Gastrocnemius medialis (tissue), 4 donors: ENCODE measurements at regions not wholly inside any gene's neighbourhood (a gene's known extent, or its start where the extent isn't known, plus 50 kb on each side); places are given as distances from the start of the nearest gene placed in this dataset.

Experiments used
- ATAC-seq, 2 donors: fragments of 150-250 bp; one replicate each; pipeline ENCODE4 v1.9.1; 2016
- DNase-seq, 2 donors: peaks; one replicate each; pipeline ENCODE4 v3.0.0-alpha.2; 2019
- H3K27ac ChIP-seq, 4 donors: fragments of 200-600 bp; sonication (generic); 1 replicate in 1 of 4; 2 replicates in 3 of 4; pipeline ENCODE4 v1.5.1; 2016 to 2018; ENCODE audit warnings: mild to moderate bottlenecking in 2 of 4, moderate library complexity in 1 of 4
- H3K27me3 ChIP-seq, 3 donors: fragments of 200-600 bp; sonication (generic) in 2 of 3; 1 replicate in 1 of 3; 2 replicates in 2 of 3; pipeline versions ENCODE4 v1.5.1 to v1.6.0; 2016 to 2019; ENCODE audit warnings: mild to moderate bottlenecking in 1 of 3, moderate library complexity in 1 of 3
- H3K36me3 ChIP-seq, 2 donors: fragments of 200-600 bp; sonication (generic) in 1 of 2; one replicate each; pipeline ENCODE4 v1.5.1; 2017 to 2018
- H3K4me1 ChIP-seq, 2 donors: fragments of 200-600 bp; sonication (generic) in 1 of 2; one replicate each; pipeline ENCODE4 v1.5.1; 2016 to 2017; ENCODE audit warnings: mild to moderate bottlenecking in 2 of 2
- H3K4me3 ChIP-seq, 4 donors: fragments of 200-600 bp; sonication (generic) in 3 of 4; 1 replicate in 1 of 4; 2 replicates in 3 of 4; pipeline ENCODE4 v1.5.1; 2016 to 2019; ENCODE audit warnings: mild to moderate bottlenecking in 2 of 4
- H3K9me3 ChIP-seq, 3 donors: fragments of 200-600 bp; sonication (generic) in 2 of 3; 1 replicate in 1 of 3; 2 replicates in 2 of 3; pipeline ENCODE4 v1.5.1; 2016 to 2019
- CTCF ChIP-seq, 5 experiments: fragments of 450-650 bp in 3 of 5; fragments of 200-600 bp in 2 of 5; sonication (generic) in 2 of 5; IDR thresholded peaks in 4 of 5; conservative IDR thresholded peaks in 1 of 5; 1 replicate in 4 of 5; 2 replicates in 1 of 5; pipeline ENCODE4 v1.5.1; 2016 to 2019; ENCODE audit warnings: antibody characterized with exemption in 5 of 5, mild to moderate bottlenecking in 3 of 5, moderate library complexity in 3 of 5
- POLR2A ChIP-seq, 2 donors: fragments of 450-650 bp; IDR thresholded peaks; one replicate each; pipeline ENCODE4 v1.6.1; 2017; ENCODE audit warnings: antibody characterized with exemption in 2 of 2, mild to moderate bottlenecking in 2 of 2, moderate library complexity in 2 of 2
- in situ Hi-C, 4 donors: fragments of 200-750 bp; cut with MboI; loops; one replicate each; pipeline versions ENCODE4 v1.15.0 to v1.8.0; 2017; ENCODE audit warnings: low sequenced_read_pairs in 4 of 4
- intact Hi-C: fragments of 100-400 bp; cut with DNase I; formaldehyde crosslinking; loops from one replicate; pipeline ENCODE4 v1.15.1; 2023; ENCODE audit warnings: low total_unique reads

GRCh38 chr3:150090006-150090405, 119.3 kb upstream of the PFN2 start:
- in situ Hi-C loops (loop anchor here in 1 of 4 donors (10.0 kb wide), 1 partner anchor 55 kb away; no protein-coding TSS in a partner anchor), intact Hi-C loops (no loop called here)
- H3K4me3 ChIP-seq: no peak overlapping the region
- no peak for TF ChIP-seq CTCF (IDR thresholded peaks at IDR 0.05 in 4 of 5, conservative IDR thresholded peaks at IDR 0.05 in 1 of 5)
- TF ChIP-seq POLR2A (IDR thresholded peaks at IDR 0.05): no peak
- DNase-seq (no peak), ATAC-seq (no peak)
- peak overlapping the region in 2 of 4 donors; percentile 87 to 97 for H3K27ac ChIP-seq
- no peaks in the 10 kb centered on the region for H3K9me3 ChIP-seq
- no peaks in the 10 kb centered on the region for H3K27me3 ChIP-seq
- H3K4me1 ChIP-seq: peaks cover 27 to 41% of the 10 kb centered on the region in 2 donors
- H3K36me3 ChIP-seq: no peaks in the 10 kb centered on the region

GRCh38 chr3:150084128-150084527, 113.4 kb upstream of the PFN2 start:
- in situ Hi-C loops (no loop called here), intact Hi-C loops (no loop called here)
- Histone ChIP-seq H3K9me3 (no peaks in the 10 kb centered on the region), H3K4me1 (peaks cover 20 to 23% of the 10 kb centered on the region in 2 donors), H3K27ac (peak overlapping the region; percentile 71 to 77 (median 76)), H3K4me3 (peak overlapping the region in 2 of 4 donors; percentile 38 to 50), H3K36me3 (no peaks in the 10 kb centered on the region), H3K27me3 (no peaks in the 10 kb centered on the region)
- ATAC-seq (no peak), DNase-seq (no peak)
- TF ChIP-seq POLR2A (IDR thresholded peaks at IDR 0.05): no peak
- TF ChIP-seq CTCF (IDR thresholded peaks at IDR 0.05 in 4 of 5, conservative IDR thresholded peaks at IDR 0.05 in 1 of 5): no peak

- Histone ChIP-seq H3K27me3 (no peaks in the 10 kb centered on the region), H3K36me3 (no peaks in the 10 kb centered on the region), H3K27ac (peak overlapping the region; percentile 71 to 77 (median 76)), H3K4me3 (peak overlapping the region; percentile 38 to 50 (median 44)), H3K4me1 (peaks cover 20 to 23% of the 10 kb centered on the region in 2 donors), H3K9me3 (no peaks in the 10 kb centered on the region)
- intact Hi-C loops: no loop called here
- ATAC-seq (peak; percentile 73 to 77), DNase-seq (no peak)
- in situ Hi-C loops: no loop called here
- TF ChIP-seq CTCF (IDR thresholded peaks at IDR 0.05 in 4 of 5, conservative IDR thresholded peaks at IDR 0.05 in 1 of 5): no peak
- no peak for TF ChIP-seq POLR2A (IDR thresholded peaks at IDR 0.05)
Measured at GRCh38 chr3:150083655-150084042, 113.0 kb upstream of the PFN2 start.

GRCh38 chr3:150082898-150083654, 112.4 kb upstream of the PFN2 start:
- ATAC-seq (peak; percentile 81 to 91), DNase-seq (peak; percentile 42 to 58)
- Histone ChIP-seq H3K27me3 (no peaks in the 10 kb centered on the region), H3K9me3 (no peaks in the 10 kb centered on the region), H3K4me3 (peak overlapping the region; percentile 38 to 50 (median 44)), H3K4me1 (peaks cover 23% of the 10 kb centered on the region in 2 donors), H3K36me3 (no peaks in the 10 kb centered on the region), H3K27ac (peak overlapping the region; percentile 71 to 77 (median 76))
- in situ Hi-C loops: no loop called here
- intact Hi-C loops: no loop called here
- TF ChIP-seq POLR2A (IDR thresholded peaks at IDR 0.05): no peak
- TF ChIP-seq CTCF (IDR thresholded peaks at IDR 0.05 in 4 of 5, conservative IDR thresholded peaks at IDR 0.05 in 1 of 5): no peak
